GM23338 (cell line): ENCODE measurements at regions not wholly inside any gene's neighbourhood (a gene's known extent, or its start where the extent isn't known, plus 50 kb on each side); places are given as distances from the start of the nearest gene placed in this dataset.
A peak's percentile ranks its signal among the peaks of the same experiment; 100 is the strongest.

Experiments used
- ATAC-seq: fragments of 200-7000 bp; cut with Tn5 transposase; 3 replicates; pipeline ENCODE4 v1.9.1; 2020
- DNase-seq: peaks from one replicate; pipeline ENCODE4 v3.0.0-alpha.2; 2015; ENCODE audit warnings: low spot score
- H2AFZ ChIP-seq: fragments of 200-600 bp; sonication (generic); 2 replicates; pipeline ENCODE4 v1.8.0; 2016; ENCODE audit warnings: antibody characterized with exemption, mild to moderate bottlenecking, moderate library complexity
- H3F3A ChIP-seq: fragments of 200-600 bp; sonication (generic); replicated peaks from 2 replicates; pipeline ENCODE4 v1.8.0; 2017; ENCODE audit warnings: antibody characterized with exemption, mixed run types, low read depth
- H3K27ac ChIP-seq: fragments of 200-600 bp; sonication (generic); 2 replicates; pipeline ENCODE4 v1.6.1; 2016; ENCODE audit warnings: low read depth
- H3K27me3 ChIP-seq: fragments of 200-600 bp; sonication (generic); 2 replicates; pipeline ENCODE4 v1.8.0; 2016; ENCODE audit warnings: mild to moderate bottlenecking, mixed run types, moderate library complexity; ENCODE audit not compliant: insufficient read depth
- H3K36me3 ChIP-seq: fragments of 200-600 bp; sonication (generic); 2 replicates; pipeline ENCODE4 v1.8.0; 2016; ENCODE audit warnings: mild to moderate bottlenecking; ENCODE audit not compliant: insufficient read depth
- H3K4me1 ChIP-seq: fragments of 200-600 bp; sonication (generic); 2 replicates; pipeline ENCODE4 v1.8.0; 2016; ENCODE audit warnings: mild to moderate bottlenecking, moderate library complexity; ENCODE audit not compliant: insufficient read depth
- H3K4me2 ChIP-seq: fragments of 200-600 bp; sonication (generic); 2 replicates; pipeline ENCODE4 v1.7.1; 2017; ENCODE audit warnings: mixed run types
- H3K4me3 ChIP-seq: fragments of 200-600 bp; sonication (generic); 2 replicates; pipeline ENCODE4 v1.6.1; 2016; ENCODE audit warnings: mixed run types
- H3K79me2 ChIP-seq: fragments of 200-600 bp; sonication (generic); replicated peaks from 2 replicates; pipeline ENCODE4 v1.8.0; 2017; ENCODE audit warnings: mild to moderate bottlenecking; ENCODE audit not compliant: insufficient read depth
- H3K9me2 ChIP-seq: fragments of 200-600 bp; sonication (generic); 2 replicates; pipeline ENCODE4 v1.8.0; 2017; ENCODE audit not compliant: insufficient read depth
- H4K20me1 ChIP-seq: fragments of 200-600 bp; sonication (generic); replicated peaks from 2 replicates; pipeline ENCODE4 v1.8.0; 2017; ENCODE audit warnings: mild to moderate bottlenecking; ENCODE audit not compliant: insufficient read depth
- H3K27ac Mint-ChIP-seq: 2 replicates; pipeline ENCODE4 v1.8.0; 2020; ENCODE audit warnings: inconsistent platforms, mild to moderate bottlenecking, moderate library complexity, mixed read lengths
- H3K27me3 Mint-ChIP-seq: 3 replicates; pipeline ENCODE4 v1.8.0; 2022; ENCODE audit warnings: low read depth, mild to moderate bottlenecking, moderate library complexity, mixed read lengths, inconsistent platforms; ENCODE audit not compliant: insufficient read depth, poor library complexity
- H3K36me3 Mint-ChIP-seq: 3 replicates; pipeline ENCODE4 v1.8.0; 2021; ENCODE audit warnings: low read depth, mild to moderate bottlenecking, inconsistent platforms, moderate library complexity, mixed read lengths
- H3K4me1 Mint-ChIP-seq: 3 replicates; pipeline ENCODE4 v1.8.0; 2020; ENCODE audit warnings: mild to moderate bottlenecking, inconsistent platforms, mixed read lengths
- H3K4me3 Mint-ChIP-seq: 3 replicates; pipeline ENCODE4 v1.8.0; 2021; ENCODE audit warnings: moderate library complexity, mild to moderate bottlenecking, inconsistent platforms, mixed read lengths
- H3K9me3 Mint-ChIP-seq: 3 replicates; pipeline ENCODE4 v1.8.0; 2020; ENCODE audit warnings: moderate library complexity, mild to moderate bottlenecking, inconsistent platforms, mixed read lengths
- CREB1 ChIP-seq: fragments of 250-450 bp; sonication (Bioruptor Pico); IDR thresholded peaks from 2 replicates; pipeline ENCODE4 v1.5.0; 2020; ENCODE audit warnings: low read depth, mild to moderate bottlenecking, moderate library complexity
- CTCF ChIP-seq, 2 experiments: fragments of 200-600 bp in 1 of 2; sonication (generic) in 1 of 2; conservative IDR thresholded peaks; 2 replicates each; pipeline versions ENCODE4 v1.5.1 to v1.6.1; 2016 to 2017; ENCODE audit warnings: antibody characterized with exemption in 2 of 2, low read depth in 2 of 2, mild to moderate bottlenecking in 2 of 2, moderate library complexity in 1 of 2
- ETS1 ChIP-seq: IDR thresholded peaks from 2 replicates; pipeline ENCODE4 v1.6.1; 2016; ENCODE audit warnings: antibody characterized with exemption
- EZH2 ChIP-seq: fragments of 200-600 bp; sonication (generic); IDR thresholded peaks from one replicate; pipeline ENCODE4 v1.8.0; 2017; ENCODE audit warnings: antibody characterized with exemption, mild to moderate bottlenecking, low read depth; ENCODE audit not compliant: unreplicated experiment
- EZH2phosphoT487 ChIP-seq: fragments of 200-600 bp; sonication (generic); IDR thresholded peaks from one replicate; pipeline ENCODE4 v1.8.1; 2018; ENCODE audit warnings: antibody characterized with exemption; ENCODE audit not compliant: unreplicated experiment
- JUNB ChIP-seq: IDR thresholded peaks from one replicate; pipeline ENCODE4 v1.6.1; 2016; ENCODE audit warnings: antibody characterized with exemption; ENCODE audit not compliant: unreplicated experiment
- NANOG ChIP-seq: IDR thresholded peaks from 2 replicates; pipeline ENCODE4 v1.6.1; 2016; ENCODE audit warnings: antibody characterized with exemption, borderline replicate concordance
- POLR2AphosphoS5 ChIP-seq: IDR thresholded peaks from 2 replicates; pipeline ENCODE4 v1.6.1; 2016; ENCODE audit warnings: antibody characterized with exemption, low read depth
- STAT1 ChIP-seq: IDR thresholded peaks from one replicate; pipeline ENCODE4 v1.6.1; 2016; ENCODE audit warnings: antibody characterized with exemption; ENCODE audit not compliant: unreplicated experiment
- ZNF114 ChIP-seq: fragments of 250-450 bp; sonication (Bioruptor Pico); IDR thresholded peaks from 2 replicates; pipeline ENCODE4 v1.5.0; 2020; ENCODE audit warnings: mild to moderate bottlenecking, moderate library complexity
- ZNF331 ChIP-seq: fragments of 250-450 bp; sonication (Bioruptor Pico); IDR thresholded peaks from 2 replicates; pipeline ENCODE4 v1.5.0; 2020; ENCODE audit warnings: low read depth, mild to moderate bottlenecking, moderate library complexity
- TF ChIP-seq, protein P1 (sequence below): fragments of 250-450 bp; sonication (Bioruptor Pico); IDR thresholded peaks from 2 replicates; pipeline ENCODE4 v1.5.0; 2020; ENCODE audit warnings: mild to moderate bottlenecking, moderate library complexity
- TF ChIP-seq, protein P2 (sequence below): IDR thresholded peaks from one replicate; pipeline ENCODE4 v1.6.1; 2018; ENCODE audit warnings: antibody characterized with exemption; ENCODE audit not compliant: unreplicated experiment

DNA sequence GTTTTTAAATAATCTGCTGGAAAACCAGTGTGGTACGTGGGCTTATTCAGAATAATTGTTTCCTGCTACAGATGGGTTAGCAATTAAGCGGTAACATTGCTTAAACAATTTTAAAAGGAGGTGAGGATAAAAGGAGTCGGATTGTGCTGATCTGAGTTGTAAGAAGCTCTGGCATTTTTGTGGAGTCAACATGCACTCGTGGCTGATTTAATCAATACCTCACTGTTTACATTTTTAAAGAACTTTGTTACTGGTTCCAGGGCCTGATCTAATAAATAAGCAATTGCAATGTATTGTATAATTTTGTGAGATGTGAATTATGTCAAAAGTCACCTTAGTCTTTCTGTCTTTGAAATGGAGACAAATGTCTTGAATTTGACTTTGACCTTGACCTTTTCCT lies 474.0 kb downstream of the SETD4 start:
- Histone ChIP-seq H3K79me2 (no peaks in the 10 kb centered on the region), H3K9me2 (no peaks in the 10 kb centered on the region), H3K27me3 (no peaks in the 10 kb centered on the region), H3K4me3 (no peak overlapping the region), H4K20me1 (no peaks in the 10 kb centered on the region), H3K27ac (no peak overlapping the region), H3F3A (no peaks in the 10 kb centered on the region), H3K4me2 (0 out of 2 replicates have a peak overlapping the region, but pooled peaks have one; percentile 31), H3K36me3 (no peaks in the 10 kb centered on the region), H2AFZ (no peak overlapping the region), H3K4me1 (peaks cover 19% of the 10 kb centered on the region)
- TF ChIP-seq CREB1 (CRISPR knock-in tag): no peak
- no peak for TF ChIP-seq STAT1
- TF ChIP-seq EZH2: no peak
- TF ChIP-seq CTCF (conservative IDR thresholded peaks at IDR 0.05; ENCODE audit: low read depth in 2 of 2): no peak
- no peak for TF ChIP-seq JUNB
- TF ChIP-seq, protein P1, sequence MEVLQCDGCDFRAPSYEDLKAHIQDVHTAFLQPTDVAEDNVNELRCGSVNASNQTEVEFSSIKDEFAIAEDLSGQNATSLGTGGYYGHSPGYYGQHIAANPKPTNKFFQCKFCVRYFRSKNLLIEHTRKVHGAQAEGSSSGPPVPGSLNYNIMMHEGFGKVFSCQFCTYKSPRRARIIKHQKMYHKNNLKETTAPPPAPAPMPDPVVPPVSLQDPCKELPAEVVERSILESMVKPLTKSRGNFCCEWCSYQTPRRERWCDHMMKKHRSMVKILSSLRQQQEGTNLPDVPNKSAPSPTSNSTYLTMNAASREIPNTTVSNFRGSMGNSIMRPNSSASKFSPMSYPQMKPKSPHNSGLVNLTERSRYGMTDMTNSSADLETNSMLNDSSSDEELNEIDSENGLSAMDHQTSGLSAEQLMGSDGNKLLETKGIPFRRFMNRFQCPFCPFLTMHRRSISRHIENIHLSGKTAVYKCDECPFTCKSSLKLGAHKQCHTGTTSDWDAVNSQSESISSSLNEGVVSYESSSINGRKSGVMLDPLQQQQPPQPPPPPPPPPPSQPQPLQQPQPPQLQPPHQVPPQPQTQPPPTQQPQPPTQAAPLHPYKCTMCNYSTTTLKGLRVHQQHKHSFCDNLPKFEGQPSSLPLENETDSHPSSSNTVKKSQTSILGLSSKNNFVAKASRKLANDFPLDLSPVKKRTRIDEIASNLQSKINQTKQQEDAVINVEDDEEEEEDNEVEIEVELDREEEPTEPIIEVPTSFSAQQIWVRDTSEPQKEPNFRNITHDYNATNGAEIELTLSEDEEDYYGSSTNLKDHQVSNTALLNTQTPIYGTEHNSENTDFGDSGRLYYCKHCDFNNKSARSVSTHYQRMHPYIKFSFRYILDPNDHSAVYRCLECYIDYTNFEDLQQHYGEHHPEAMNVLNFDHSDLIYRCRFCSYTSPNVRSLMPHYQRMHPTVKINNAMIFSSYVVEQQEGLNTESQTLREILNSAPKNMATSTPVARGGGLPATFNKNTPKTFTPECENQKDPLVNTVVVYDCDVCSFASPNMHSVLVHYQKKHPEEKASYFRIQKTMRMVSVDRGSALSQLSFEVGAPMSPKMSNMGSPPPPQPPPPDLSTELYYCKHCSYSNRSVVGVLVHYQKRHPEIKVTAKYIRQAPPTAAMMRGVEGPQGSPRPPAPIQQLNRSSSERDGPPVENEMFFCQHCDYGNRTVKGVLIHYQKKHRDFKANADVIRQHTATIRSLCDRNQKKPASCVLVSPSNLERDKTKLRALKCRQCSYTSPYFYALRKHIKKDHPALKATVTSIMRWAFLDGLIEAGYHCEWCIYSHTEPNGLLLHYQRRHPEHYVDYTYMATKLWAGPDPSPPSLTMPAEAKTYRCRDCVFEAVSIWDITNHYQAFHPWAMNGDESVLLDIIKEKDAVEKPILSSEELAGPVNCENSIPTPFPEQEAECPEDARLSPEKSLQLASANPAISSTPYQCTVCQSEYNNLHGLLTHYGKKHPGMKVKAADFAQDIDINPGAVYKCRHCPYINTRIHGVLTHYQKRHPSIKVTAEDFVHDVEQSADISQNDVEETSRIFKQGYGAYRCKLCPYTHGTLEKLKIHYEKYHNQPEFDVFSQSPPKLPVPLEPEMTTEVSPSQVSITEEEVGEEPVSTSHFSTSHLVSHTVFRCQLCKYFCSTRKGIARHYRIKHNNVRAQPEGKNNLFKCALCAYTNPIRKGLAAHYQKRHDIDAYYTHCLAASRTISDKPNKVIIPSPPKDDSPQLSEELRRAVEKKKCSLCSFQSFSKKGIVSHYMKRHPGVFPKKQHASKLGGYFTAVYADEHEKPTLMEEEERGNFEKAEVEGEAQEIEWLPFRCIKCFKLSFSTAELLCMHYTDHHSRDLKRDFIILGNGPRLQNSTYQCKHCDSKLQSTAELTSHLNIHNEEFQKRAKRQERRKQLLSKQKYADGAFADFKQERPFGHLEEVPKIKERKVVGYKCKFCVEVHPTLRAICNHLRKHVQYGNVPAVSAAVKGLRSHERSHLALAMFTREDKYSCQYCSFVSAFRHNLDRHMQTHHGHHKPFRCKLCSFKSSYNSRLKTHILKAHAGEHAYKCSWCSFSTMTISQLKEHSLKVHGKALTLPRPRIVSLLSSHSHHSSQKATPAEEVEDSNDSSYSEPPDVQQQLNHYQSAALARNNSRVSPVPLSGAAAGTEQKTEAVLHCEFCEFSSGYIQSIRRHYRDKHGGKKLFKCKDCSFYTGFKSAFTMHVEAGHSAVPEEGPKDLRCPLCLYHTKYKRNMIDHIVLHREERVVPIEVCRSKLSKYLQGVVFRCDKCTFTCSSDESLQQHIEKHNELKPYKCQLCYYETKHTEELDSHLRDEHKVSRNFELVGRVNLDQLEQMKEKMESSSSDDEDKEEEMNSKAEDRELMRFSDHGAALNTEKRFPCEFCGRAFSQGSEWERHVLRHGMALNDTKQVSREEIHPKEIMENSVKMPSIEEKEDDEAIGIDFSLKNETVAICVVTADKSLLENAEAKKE (CRISPR knock-in tag): no peak
- TF ChIP-seq, protein P2, sequence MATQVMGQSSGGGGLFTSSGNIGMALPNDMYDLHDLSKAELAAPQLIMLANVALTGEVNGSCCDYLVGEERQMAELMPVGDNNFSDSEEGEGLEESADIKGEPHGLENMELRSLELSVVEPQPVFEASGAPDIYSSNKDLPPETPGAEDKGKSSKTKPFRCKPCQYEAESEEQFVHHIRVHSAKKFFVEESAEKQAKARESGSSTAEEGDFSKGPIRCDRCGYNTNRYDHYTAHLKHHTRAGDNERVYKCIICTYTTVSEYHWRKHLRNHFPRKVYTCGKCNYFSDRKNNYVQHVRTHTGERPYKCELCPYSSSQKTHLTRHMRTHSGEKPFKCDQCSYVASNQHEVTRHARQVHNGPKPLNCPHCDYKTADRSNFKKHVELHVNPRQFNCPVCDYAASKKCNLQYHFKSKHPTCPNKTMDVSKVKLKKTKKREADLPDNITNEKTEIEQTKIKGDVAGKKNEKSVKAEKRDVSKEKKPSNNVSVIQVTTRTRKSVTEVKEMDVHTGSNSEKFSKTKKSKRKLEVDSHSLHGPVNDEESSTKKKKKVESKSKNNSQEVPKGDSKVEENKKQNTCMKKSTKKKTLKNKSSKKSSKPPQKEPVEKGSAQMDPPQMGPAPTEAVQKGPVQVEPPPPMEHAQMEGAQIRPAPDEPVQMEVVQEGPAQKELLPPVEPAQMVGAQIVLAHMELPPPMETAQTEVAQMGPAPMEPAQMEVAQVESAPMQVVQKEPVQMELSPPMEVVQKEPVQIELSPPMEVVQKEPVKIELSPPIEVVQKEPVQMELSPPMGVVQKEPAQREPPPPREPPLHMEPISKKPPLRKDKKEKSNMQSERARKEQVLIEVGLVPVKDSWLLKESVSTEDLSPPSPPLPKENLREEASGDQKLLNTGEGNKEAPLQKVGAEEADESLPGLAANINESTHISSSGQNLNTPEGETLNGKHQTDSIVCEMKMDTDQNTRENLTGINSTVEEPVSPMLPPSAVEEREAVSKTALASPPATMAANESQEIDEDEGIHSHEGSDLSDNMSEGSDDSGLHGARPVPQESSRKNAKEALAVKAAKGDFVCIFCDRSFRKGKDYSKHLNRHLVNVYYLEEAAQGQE: no peak
- TF ChIP-seq ETS1: no peak
- TF ChIP-seq ZNF331 (CRISPR knock-in tag): no peak
- no peak for TF ChIP-seq NANOG
- no peak for TF ChIP-seq EZH2phosphoT487
- no peak for TF ChIP-seq POLR2AphosphoS5
- no peak for TF ChIP-seq ZNF114 (CRISPR knock-in tag)
- Mint-ChIP-seq H3K36me3 (no peaks in the 10 kb centered on the region), H3K4me1 (peaks cover 31% of the 10 kb centered on the region), H3K9me3 (peaks cover 4% of the 10 kb centered on the region; the same call in 2 of the 3 replicates), H3K27me3 (no peaks in the 10 kb centered on the region), H3K27ac (peak overlapping the region; percentile 74; the same call in 1 of the 2 replicates), H3K4me3 (no peak overlapping the region)
- DNase-seq (no peak), ATAC-seq (no peak)
